Mesendoderm (in vitro differentiated cells): ENCODE measurements at regions not wholly inside any gene's neighbourhood (a gene's known extent, or its start where the extent isn't known, plus 50 kb on each side); places are given as distances from the start of the nearest gene placed in this dataset.

Source experiments
- DNase-seq: peaks from one replicate; pipeline ENCODE4 v3.0.0; 2013
- H2AK5ac ChIP-seq: 2 replicates; pipeline ENCODE4 v1.6.1; 2013; ENCODE audit warnings: low read length, inconsistent platforms
- H2BK120ac ChIP-seq: 2 replicates; pipeline ENCODE4 v1.6.1; 2013; ENCODE audit warnings: low read depth, mild to moderate bottlenecking, low read length, moderate library complexity, mixed read lengths
- H2BK15ac ChIP-seq: replicated peaks from 2 replicates; pipeline ENCODE4 v1.6.1; 2013; ENCODE audit warnings: low read depth, mild to moderate bottlenecking, moderate library complexity
- H2BK5ac ChIP-seq: 2 replicates; pipeline ENCODE4 v1.6.1; 2013; ENCODE audit warnings: low read length, inconsistent platforms
- H3K18ac ChIP-seq: 2 replicates; pipeline ENCODE4 v1.6.1; 2013; ENCODE audit warnings: mild to moderate bottlenecking, low read length, mixed read lengths
- H3K23ac ChIP-seq: one replicate; pipeline ENCODE4 v1.6.1; 2013; ENCODE audit warnings: low read length
- H3K27ac ChIP-seq: 2 replicates; pipeline ENCODE4 v1.5.1; 2013; ENCODE audit warnings: low read depth, mild to moderate bottlenecking, inconsistent platforms, low read length, moderate library complexity
- H3K27me3 ChIP-seq: 2 replicates; pipeline ENCODE4 v1.6.1; 2013; ENCODE audit warnings: low read length, control low read depth, mild to moderate bottlenecking, inconsistent platforms; ENCODE audit not compliant: insufficient read depth, poor library complexity
- H3K36me3 ChIP-seq: 2 replicates; pipeline ENCODE4 v1.6.1; 2013; ENCODE audit warnings: low read length, inconsistent platforms; ENCODE audit not compliant: control insufficient read depth, insufficient read depth
- H3K4ac ChIP-seq: one replicate; pipeline ENCODE4 v1.6.1; 2013; ENCODE audit warnings: low read depth, mild to moderate bottlenecking, low read length, moderate library complexity
- H3K4me1 ChIP-seq: 2 replicates; pipeline ENCODE4 v1.6.1; 2013; ENCODE audit warnings: low read depth, low read length, inconsistent platforms; ENCODE audit not compliant: control insufficient read depth
- H3K4me2 ChIP-seq: 2 replicates; pipeline ENCODE4 v1.6.1; 2013; ENCODE audit warnings: low read length
- H3K4me3 ChIP-seq: 2 replicates; pipeline ENCODE4 v1.5.1; 2013; ENCODE audit warnings: mild to moderate bottlenecking, low read length
- H3K56ac ChIP-seq: one replicate; pipeline ENCODE4 v1.6.1; 2013; ENCODE audit warnings: low read length
- H3K79me1 ChIP-seq: 2 replicates; pipeline ENCODE4 v1.6.1; 2013; ENCODE audit warnings: low read length, inconsistent platforms
- H3K79me2 ChIP-seq: 2 replicates; pipeline ENCODE4 v1.6.1; 2013; ENCODE audit warnings: mild to moderate bottlenecking, low read length; ENCODE audit not compliant: control insufficient read depth, insufficient read depth
- H3K9ac ChIP-seq: 2 replicates; pipeline ENCODE4 v1.6.1; 2013; ENCODE audit warnings: low read length, inconsistent platforms
- H4K5ac ChIP-seq: one replicate; pipeline ENCODE4 v1.6.1; 2013; ENCODE audit warnings: low read length
- H4K8ac ChIP-seq: one replicate; pipeline ENCODE4 v1.6.1; 2013; ENCODE audit warnings: low read depth, mild to moderate bottlenecking, control low read depth, low read length, moderate library complexity
- WGBS: extraction: QIAGEN DNeasy Blood & Tissue Kit; methylation state at CpG from one replicate; pipeline ENCODE4 v1.1.7; 2013; ENCODE audit warnings: low lambda C conversion rate, missing lambda C conversion rate; ENCODE audit not compliant: insufficient coverage; ENCODE audit errors: extremely low coverage; 5-methylcytosine and 5-hydroxymethylcytosine counted together

GRCh38 chr4:123827511-123827910 lies 430.9 kb downstream of the SPRY1 start:
- WGBS = no CpG with 5 or more reads among the region's 2 CpGs
- no peak overlapping the region for H3K27ac ChIP-seq
- no peak overlapping the region for H4K8ac ChIP-seq

GRCh38 chr4:123830930-123831329 lies 434.3 kb downstream of the SPRY1 start:
- WGBS = no CpG with 5 or more reads among the region's 6 CpGs
- Histone ChIP-seq H3K4me1 (no peaks in the 10 kb centered on the region), H2AK5ac (no peak overlapping the region), H4K8ac (no peak overlapping the region), H3K27me3 (no peaks in the 10 kb centered on the region), H4K5ac (no peak overlapping the region), H2BK5ac (no peak overlapping the region), H3K79me2 (no peaks in the 10 kb centered on the region), H2BK120ac (no peak overlapping the region), H3K9ac (no peak overlapping the region), H3K4me2 (no peak overlapping the region), H2BK15ac (no peak overlapping the region), H3K27ac (no peak overlapping the region), H3K4ac (no peak overlapping the region), H3K23ac (no peak overlapping the region), H3K56ac (no peak overlapping the region), H3K79me1 (no peaks in the 10 kb centered on the region), H3K4me3 (no peak overlapping the region), H3K18ac (no peak overlapping the region), H3K36me3 (no peaks in the 10 kb centered on the region)
- no peak for DNase-seq

More at GRCh38 chr4:123827511-123827910, 430.9 kb downstream of the SPRY1 start:
- H3K23ac ChIP-seq = no peak overlapping the region
- H2BK15ac ChIP-seq = no peak overlapping the region
- H3K18ac ChIP-seq = no peak overlapping the region
- DNase-seq = no peak
- H3K4me2 ChIP-seq = no peak overlapping the region
- no peak overlapping the region for H4K5ac ChIP-seq
- no peaks in the 10 kb centered on the region for H3K27me3 ChIP-seq
- H2BK5ac ChIP-seq = no peak overlapping the region
- no peak overlapping the region for H3K9ac ChIP-seq
- H3K79me1 ChIP-seq = no peaks in the 10 kb centered on the region
- H3K79me2 ChIP-seq = no peaks in the 10 kb centered on the region
- no peak overlapping the region for H3K56ac ChIP-seq
- H2AK5ac ChIP-seq = no peak overlapping the region
- no peak overlapping the region for H3K4ac ChIP-seq
- H3K4me3 ChIP-seq = no peak overlapping the region
- no peaks in the 10 kb centered on the region for H3K4me1 ChIP-seq
- no peaks in the 10 kb centered on the region for H3K36me3 ChIP-seq
- H2BK120ac ChIP-seq = no peak overlapping the region

GRCh38 chr4:123832173-123833026 lies 435.8 kb downstream of the SPRY1 start:
- no peak overlapping the region for H2BK15ac ChIP-seq
- no CpG with 5 or more reads among the region's 7 CpGs for WGBS
- H3K23ac ChIP-seq = no peak overlapping the region
- H3K79me1 ChIP-seq = no peaks in the 10 kb centered on the region
- H3K9ac ChIP-seq = no peak overlapping the region
- H3K4me3 ChIP-seq = no peak overlapping the region
- no peaks in the 10 kb centered on the region for H3K79me2 ChIP-seq
- no peak overlapping the region for H2AK5ac ChIP-seq
- no peak overlapping the region for H3K4me2 ChIP-seq
- H3K27me3 ChIP-seq = no peaks in the 10 kb centered on the region
- no peak overlapping the region for H2BK120ac ChIP-seq
- H4K8ac ChIP-seq = no peak overlapping the region
- H3K27ac ChIP-seq = no peak overlapping the region
- DNase-seq = peak; percentile 30
- no peak overlapping the region for H3K18ac ChIP-seq
- H3K4ac ChIP-seq = no peak overlapping the region
- no peaks in the 10 kb centered on the region for H3K36me3 ChIP-seq
- no peak overlapping the region for H3K56ac ChIP-seq
- H3K4me1 ChIP-seq = no peaks in the 10 kb centered on the region
- H4K5ac ChIP-seq = no peak overlapping the region
- H2BK5ac ChIP-seq = no peak overlapping the region

GRCh38 chr4:123833171-123833643 lies 436.6 kb downstream of the SPRY1 start:
- H3K79me2 ChIP-seq = no peaks in the 10 kb centered on the region
- H3K4me2 ChIP-seq = no peak overlapping the region
- no peak overlapping the region for H2BK5ac ChIP-seq
- DNase-seq = no peak
- no peak overlapping the region for H2BK120ac ChIP-seq
- no peaks in the 10 kb centered on the region for H3K79me1 ChIP-seq
- H3K4ac ChIP-seq = no peak overlapping the region
- no peak overlapping the region for H3K56ac ChIP-seq
- H3K4me1 ChIP-seq = no peaks in the 10 kb centered on the region
- no peak overlapping the region for H2AK5ac ChIP-seq
- H3K9ac ChIP-seq = no peak overlapping the region
- H3K36me3 ChIP-seq = no peaks in the 10 kb centered on the region
- H3K23ac ChIP-seq = no peak overlapping the region
- no peak overlapping the region for H3K18ac ChIP-seq
- H3K27ac ChIP-seq = no peak overlapping the region
- no peak overlapping the region for H3K4me3 ChIP-seq
- H4K8ac ChIP-seq = no peak overlapping the region
- H4K5ac ChIP-seq = no peak overlapping the region
- H2BK15ac ChIP-seq = no peak overlapping the region
- no peaks in the 10 kb centered on the region for H3K27me3 ChIP-seq
- WGBS = no CpG with 5 or more reads among the region's 2 CpGs

- no peak overlapping the region for H3K4me2 ChIP-seq
Measured at GRCh38 chr4:123835831-123836590, 439.4 kb downstream of the SPRY1 start.

More at GRCh38 chr4:123835831-123836590, 439.4 kb downstream of the SPRY1 start:
- Histone ChIP-seq H3K56ac (no peak overlapping the region), H3K79me1 (no peaks in the 10 kb centered on the region), H2BK120ac (no peak overlapping the region), H3K36me3 (no peaks in the 10 kb centered on the region), H2AK5ac (no peak overlapping the region), H3K18ac (no peak overlapping the region), H3K79me2 (no peaks in the 10 kb centered on the region), H3K4me1 (no peaks in the 10 kb centered on the region), H3K4ac (no peak overlapping the region), H2BK5ac (no peak overlapping the region), H4K8ac (no peak overlapping the region), H4K5ac (no peak overlapping the region), H3K9ac (no peak overlapping the region), H2BK15ac (no peak overlapping the region), H3K4me3 (no peak overlapping the region), H3K27me3 (no peaks in the 10 kb centered on the region), H3K27ac (no peak overlapping the region), H3K23ac (no peak overlapping the region)
- no CpG with 5 or more reads among the region's 4 CpGs for WGBS
- DNase-seq = no peak
